Gastroesophageal sphincter (tissue), 4 donors: ENCODE measurements at regions not wholly inside any gene's neighbourhood (a gene's known extent, or its start where the extent isn't known, plus 50 kb on each side); places are given as distances from the start of the nearest gene placed in this dataset.
"Not testable (repeated sequence)": the region's sequence is repeated elsewhere in the genome, so short reads cannot be mapped to it uniquely, and the experiment has no call there.

ENCODE experiments used
- ATAC-seq: fragments of 150-250 bp; one replicate; pipeline ENCODE4 v1.9.1; 2016; ENCODE audit warnings: mild to moderate bottlenecking, moderate library complexity
- H3K27ac ChIP-seq, 4 donors: fragments of 200-600 bp; sonication (generic) in 3 of 4; 1 replicate in 3 of 4; 2 replicates in 1 of 4; pipeline ENCODE4 v1.5.1; 2016 to 2019
- H3K27me3 ChIP-seq: fragments of 200-600 bp; sonication (generic); one replicate; pipeline ENCODE4 v1.5.1; 2019
- H3K36me3 ChIP-seq, 2 donors: fragments of 200-600 bp; sonication (generic); one replicate each; pipeline ENCODE4 v1.5.1; 2019; ENCODE audit warnings: control low read depth in 1 of 2
- H3K4me1 ChIP-seq, 3 donors: fragments of 200-600 bp; sonication (generic); 1 replicate in 2 of 3; 2 replicates in 1 of 3; pipeline ENCODE4 v1.5.1; 2016 to 2019; ENCODE audit warnings: control low read depth in 2 of 3
- H3K4me3 ChIP-seq, 2 donors: fragments of 200-600 bp; sonication (generic); one replicate each; pipeline ENCODE4 v1.5.1; 2019; ENCODE audit warnings: mild to moderate bottlenecking in 1 of 2, moderate library complexity in 1 of 2
- H3K9me3 ChIP-seq, 3 donors: fragments of 200-600 bp; sonication (generic); one replicate each; pipeline ENCODE4 v1.5.1; 2017 to 2019; ENCODE audit warnings: control low read depth in 2 of 3
- EP300 ChIP-seq: sonication (generic); formaldehyde crosslinking; IDR thresholded peaks from one replicate; pipeline ENCODE4 v1.6.1; 2017; ENCODE audit warnings: antibody characterized with exemption, mild to moderate bottlenecking
- POLR2A ChIP-seq, 2 donors: fragments of 450-650 bp; IDR thresholded peaks; one replicate each; pipeline ENCODE4 v1.6.1; 2017; ENCODE audit warnings: antibody characterized with exemption in 2 of 2, mild to moderate bottlenecking in 2 of 2, moderate library complexity in 1 of 2
- POLR2AphosphoS5 ChIP-seq: sonication (generic); formaldehyde crosslinking; IDR thresholded peaks from one replicate; pipeline ENCODE4 v1.6.1; 2017; ENCODE audit warnings: antibody characterized with exemption
- WGBS, 2 donors: methylation state at CpG; one replicate each; pipeline ENCODE4 v1.1.5; 2018; ENCODE audit warnings: low coverage in 1 of 2; 5-methylcytosine and 5-hydroxymethylcytosine counted together
- TF ChIP-seq, protein P1 (sequence below), 4 experiments: fragments of 200-600 bp in 2 of 4; fragments of 450-650 bp in 2 of 4; sonication (generic) in 1 of 4; IDR thresholded peaks; one replicate each; pipeline ENCODE4 v1.5.1; 2017 to 2019; ENCODE audit warnings: antibody characterized with exemption in 4 of 4, mild to moderate bottlenecking in 2 of 4, moderate library complexity in 2 of 4

DNA sequence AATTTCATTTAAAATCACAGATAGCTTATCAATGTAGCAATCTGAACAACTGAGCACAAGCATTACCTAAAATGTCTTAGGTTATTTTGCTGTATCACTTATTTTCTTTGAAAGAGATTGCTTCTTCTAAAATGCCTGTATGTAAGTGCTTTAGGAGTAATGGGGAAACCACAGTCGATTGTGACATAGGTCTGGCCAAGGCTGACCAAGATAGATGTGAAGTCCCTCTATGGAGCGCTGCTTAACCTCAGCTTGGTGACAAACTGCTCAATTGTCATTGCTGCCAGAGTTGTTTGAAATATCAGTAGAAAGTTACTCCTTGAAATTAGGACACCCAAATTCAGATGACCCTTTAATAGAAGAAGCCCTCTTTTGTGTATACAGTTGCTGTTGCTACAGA lies 401.9 kb upstream of the NDST4 start:
- no peaks in the 10 kb centered on the region for H3K9me3 ChIP-seq
- no peak overlapping the region for H3K4me3 ChIP-seq
- no peaks in the 10 kb centered on the region for H3K4me1 ChIP-seq
- no peak overlapping the region for H3K27ac ChIP-seq
- no peak for ATAC-seq
- no peaks in the 10 kb centered on the region for H3K27me3 ChIP-seq
- 64 to 83% methylated on average over 2 of the region's 2 CpGs for WGBS, 2 donors
- H3K36me3 ChIP-seq = no peaks in the 10 kb centered on the region
- TF ChIP-seq POLR2A (IDR thresholded peaks at IDR 0.05) = no peak

GRCh38 chr4:115514675-115515074 lies 401.3 kb upstream of the NDST4 start:
- 40 to 43% methylated on average over 1 of the region's 1 CpG for WGBS, 2 donors
- H3K36me3 ChIP-seq = no peaks in the 10 kb centered on the region
- H3K4me1 ChIP-seq = no peaks in the 10 kb centered on the region
- no peak for ATAC-seq
- no peaks in the 10 kb centered on the region for H3K27me3 ChIP-seq
- no peak overlapping the region for H3K27ac ChIP-seq
- no peak overlapping the region for H3K4me3 ChIP-seq
- no peaks in the 10 kb centered on the region for H3K9me3 ChIP-seq
- TF ChIP-seq, protein P1, sequence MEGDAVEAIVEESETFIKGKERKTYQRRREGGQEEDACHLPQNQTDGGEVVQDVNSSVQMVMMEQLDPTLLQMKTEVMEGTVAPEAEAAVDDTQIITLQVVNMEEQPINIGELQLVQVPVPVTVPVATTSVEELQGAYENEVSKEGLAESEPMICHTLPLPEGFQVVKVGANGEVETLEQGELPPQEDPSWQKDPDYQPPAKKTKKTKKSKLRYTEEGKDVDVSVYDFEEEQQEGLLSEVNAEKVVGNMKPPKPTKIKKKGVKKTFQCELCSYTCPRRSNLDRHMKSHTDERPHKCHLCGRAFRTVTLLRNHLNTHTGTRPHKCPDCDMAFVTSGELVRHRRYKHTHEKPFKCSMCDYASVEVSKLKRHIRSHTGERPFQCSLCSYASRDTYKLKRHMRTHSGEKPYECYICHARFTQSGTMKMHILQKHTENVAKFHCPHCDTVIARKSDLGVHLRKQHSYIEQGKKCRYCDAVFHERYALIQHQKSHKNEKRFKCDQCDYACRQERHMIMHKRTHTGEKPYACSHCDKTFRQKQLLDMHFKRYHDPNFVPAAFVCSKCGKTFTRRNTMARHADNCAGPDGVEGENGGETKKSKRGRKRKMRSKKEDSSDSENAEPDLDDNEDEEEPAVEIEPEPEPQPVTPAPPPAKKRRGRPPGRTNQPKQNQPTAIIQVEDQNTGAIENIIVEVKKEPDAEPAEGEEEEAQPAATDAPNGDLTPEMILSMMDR (IDR thresholded peaks at IDR 0.05) = no peak
- TF ChIP-seq POLR2AphosphoS5 = no peak

DNA sequence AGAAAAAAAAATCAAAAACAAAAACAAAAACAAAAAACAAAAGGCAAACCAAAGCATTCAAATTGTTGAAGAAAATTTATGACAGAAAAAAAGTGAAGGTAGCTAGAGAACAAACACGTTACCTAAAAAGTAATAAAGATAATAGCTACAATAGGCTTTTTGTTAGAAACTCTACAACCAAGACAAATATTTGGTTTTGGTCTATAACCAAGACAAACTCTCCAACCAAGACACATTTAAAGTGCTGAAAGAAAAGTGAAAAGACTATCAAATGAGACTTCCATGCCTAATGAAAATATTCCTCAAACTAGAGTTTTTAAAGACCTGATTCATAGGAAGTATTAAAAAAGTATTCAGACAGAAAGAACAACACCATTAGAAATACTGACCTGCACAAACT lies 391.9 kb upstream of the NDST4 start:
- H3K4me1 ChIP-seq = no peaks in the 10 kb centered on the region
- WGBS, 2 donors = 29 to 57% methylated on average over 1 of the region's 1 CpG

DNA sequence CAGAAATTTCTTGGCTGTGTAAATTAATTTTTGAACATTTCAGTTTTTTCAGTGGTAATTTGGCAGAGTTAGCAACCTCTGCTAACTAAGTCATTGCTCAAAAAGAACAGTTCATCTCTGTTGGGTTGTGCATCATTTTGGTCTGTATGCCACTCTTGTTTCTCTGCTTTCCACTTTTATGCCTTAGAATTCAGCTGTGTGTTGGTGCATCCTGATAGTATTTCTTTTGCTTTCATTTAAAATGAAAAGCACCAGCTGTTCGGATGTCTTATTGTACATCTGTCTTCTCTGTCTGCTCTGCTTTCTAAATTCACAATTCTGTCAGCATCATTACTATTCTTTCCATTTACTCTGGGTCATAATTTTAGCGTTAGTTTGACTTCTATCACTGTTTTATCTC lies 388.2 kb upstream of the NDST4 start:
- Histone ChIP-seq H3K9me3 (no peaks in the 10 kb centered on the region), H3K27me3 (no peaks in the 10 kb centered on the region), H3K4me1 (no peaks in the 10 kb centered on the region), H3K27ac (no peak overlapping the region), H3K4me3 (no peak overlapping the region), H3K36me3 (no peaks in the 10 kb centered on the region)
- no peak for ATAC-seq
- TF ChIP-seq POLR2A (IDR thresholded peaks at IDR 0.05) (no peak), EP300 (no peak), POLR2AphosphoS5 (no peak)
- TF ChIP-seq, protein P1 (IDR thresholded peaks at IDR 0.05) = no peak
- WGBS, 2 donors = 18 to 33% methylated on average over 2 of the region's 2 CpGs

More for the DNA sequence above, 391.9 kb upstream of the NDST4 start:
- TF ChIP-seq EP300 = no peak
- TF ChIP-seq, protein P1 (IDR thresholded peaks at IDR 0.05) = no peak
- H3K27me3 ChIP-seq = no peaks in the 10 kb centered on the region
- H3K36me3 ChIP-seq = no peaks in the 10 kb centered on the region
- no peak overlapping the region for H3K27ac ChIP-seq
- no peaks in the 10 kb centered on the region for H3K9me3 ChIP-seq
- no peak for ATAC-seq
- H3K4me3 ChIP-seq = no peak overlapping the region

DNA sequence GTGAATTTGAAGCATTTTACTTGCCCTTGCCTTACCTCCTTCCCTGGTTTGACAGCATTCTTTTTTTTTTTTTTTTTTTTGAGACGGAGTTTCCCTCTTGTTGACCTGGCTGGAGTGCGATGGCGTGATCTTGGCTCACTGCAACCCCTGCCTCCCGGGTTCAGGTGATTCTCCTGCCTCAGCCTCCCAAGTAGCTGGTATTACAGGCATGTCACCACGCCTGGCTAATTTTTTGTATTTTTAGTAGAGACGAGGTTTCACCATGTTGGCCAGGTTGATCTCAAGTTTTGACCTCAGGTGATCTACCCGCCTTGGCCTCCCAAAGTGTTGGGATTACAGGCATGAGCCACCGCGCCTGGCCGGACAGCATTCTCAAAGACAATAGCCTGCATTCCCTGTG lies 380.4 kb upstream of the NDST4 start:
- not testable (repeated sequence) for H3K4me1 ChIP-seq, H3K9me3 ChIP-seq
- WGBS, 2 donors = 91 to 100% methylated on average over 3 to 5 of the region's 10 CpGs

DNA sequence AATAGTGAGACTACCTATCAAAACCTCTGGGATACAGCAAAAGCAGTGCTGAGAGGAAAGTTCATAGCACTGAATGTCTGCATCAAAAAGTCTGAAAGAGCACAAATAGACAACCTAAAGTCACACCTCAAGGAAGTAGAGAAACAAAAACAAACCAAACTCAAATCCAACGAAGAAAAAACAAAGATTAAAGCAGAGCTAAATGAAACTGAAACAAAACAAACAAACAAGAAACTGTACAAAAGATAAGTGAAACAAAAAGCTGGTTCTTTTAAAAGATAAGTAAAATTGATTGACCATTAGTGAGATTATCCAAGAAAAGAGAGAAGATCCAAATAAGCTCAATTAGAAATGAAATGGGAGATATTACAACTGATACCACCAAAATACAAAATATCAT lies 378.3 kb upstream of the NDST4 start:
- TF ChIP-seq, protein P1 (IDR thresholded peaks at IDR 0.05) = no peak
- TF ChIP-seq POLR2AphosphoS5 (no peak), POLR2A (IDR thresholded peaks at IDR 0.05) (no peak), EP300 (no peak)
- 50% methylated on average over 1 of the region's 1 CpG; no CpG with 5 or more reads in 1 of the 2 donors for WGBS, 2 donors

More for the DNA sequence above, 380.4 kb upstream of the NDST4 start:
- ATAC-seq, H3K36me3 ChIP-seq, H3K27me3 ChIP-seq, H3K27ac ChIP-seq, H3K4me3 ChIP-seq: not testable (repeated sequence)

More for the DNA sequence above, 378.3 kb upstream of the NDST4 start:
- H3K4me1 ChIP-seq = no peaks in the 10 kb centered on the region
- H3K4me3 ChIP-seq = no peak overlapping the region
- H3K27ac ChIP-seq = no peak overlapping the region
- H3K9me3 ChIP-seq = peaks cover 0 to 8% (median 0%) of the 10 kb centered on the region in 3 donors
- H3K27me3 ChIP-seq = no peaks in the 10 kb centered on the region
- ATAC-seq = no peak
- no peaks in the 10 kb centered on the region for H3K36me3 ChIP-seq
